ENCODE measurements at regions not wholly inside any gene's neighbourhood (a gene's known extent, or its start where the extent isn't known, plus 50 kb on each side); places are given as distances from the start of the nearest gene placed in this dataset.

- Histone ChIP-seq H3K56ac (replicated peaks; ENCODE audit: insufficient read length, low read depth, low read length) (no peak overlapping the region), H3K4ac (replicated peaks; ENCODE audit: insufficient read length, low read depth, low read length) (no peak overlapping the region), H2BK20ac (ENCODE audit: low read length) (no peak overlapping the region), H3K36me3 (ENCODE audit: control insufficient read depth in 2 of 4, insufficient read depth in 4 of 4, low read length in 3 of 4) (no peaks in the 10 kb centered on the region), H4K8ac (ENCODE audit: extremely low read depth, insufficient read depth, low read length) (no peak overlapping the region), H3K23me2 (ENCODE audit: low read depth, low read length) (no peaks in the 10 kb centered on the region), H4K91ac (replicated peaks; ENCODE audit: insufficient read length, low read length) (no peak overlapping the region), H3K9me3 (ENCODE audit: insufficient read depth in 2 of 2, low read depth in 1 of 2, low read length in 1 of 2) (no peaks in the 10 kb centered on the region), H3K27me3 (replicated peaks in 1 of 4; ENCODE audit: control insufficient read depth in 3 of 4, extremely low read depth in 1 of 4, insufficient read depth in 3 of 4, low read length in 3 of 4) (no peaks in the 10 kb centered on the region), H2BK5ac (ENCODE audit: low read depth, low read length) (no peak overlapping the region; the same call in 1 of the 2 replicates), H2BK12ac (ENCODE audit: low read depth, low read length) (no peak overlapping the region), H4K20me1 (replicated peaks in 1 of 2; ENCODE audit: control insufficient read depth in 1 of 2, insufficient read depth in 2 of 2, low read length in 2 of 2) (no peaks in the 10 kb centered on the region), H3K18ac (ENCODE audit: extremely low read depth, low read length) (no peak overlapping the region), H3K79me1 (ENCODE audit: low read depth, low read length) (no peaks in the 10 kb centered on the region), H3K27ac (ENCODE audit: low read depth, low read length) (no peak overlapping the region), H3K4me2 (ENCODE audit: insufficient read depth in 1 of 2, low read depth in 2 of 2, low read length in 2 of 2) (peak overlapping the region in 1 of 2 experiments; percentile 43; a peak in 2 of 4 replicates), H3K23ac (ENCODE audit: insufficient read length) (no peak overlapping the region), H2BK15ac (ENCODE audit: low read length) (no peak overlapping the region), H3K79me2 (ENCODE audit: control insufficient read depth in 1 of 2, insufficient read depth in 2 of 2, low read length in 2 of 2) (no peaks in the 10 kb centered on the region), H2AFZ (ENCODE audit: low read length) (no peak overlapping the region), H4K5ac (ENCODE audit: insufficient read length, low read depth, low read length) (no peak overlapping the region), H3K14ac (ENCODE audit: insufficient read length) (no peak overlapping the region), H3K4me3 (ENCODE audit: extremely low read depth in 1 of 4, insufficient read depth in 2 of 4, low read depth in 3 of 4, low read length in 4 of 4) (peak overlapping the region in 1 of 4 experiments; percentile 2; a peak in 1 of 8 replicates), H3K9ac (replicated peaks in 1 of 4; ENCODE audit: extremely low read depth in 1 of 4, low read depth in 3 of 4, low read length in 3 of 4) (no peak overlapping the region), H2AK5ac (ENCODE audit: low read depth, low read length) (no peak overlapping the region), H2BK120ac (replicated peaks; ENCODE audit: low read depth, low read length) (no peak overlapping the region), H3K4me1 (replicated peaks in 1 of 4; ENCODE audit: control insufficient read depth in 3 of 4, insufficient read depth in 4 of 4, low read length in 3 of 4) (peaks cover 6 to 11% (median 10%) of the 10 kb centered on the region in 4 experiments)
- CTCF ChIA-PET (ENCODE audit: partially characterized antibody) = interaction anchor here (0.5 to 1.6 kb wide), 8 partner anchors 11 to 591 kb away, joined by 3 to 5 read pairs (median 4); no protein-coding TSS in a partner anchor
- POLR2A ChIA-PET (ENCODE audit: partially characterized antibody) = interaction anchor here (1.2 to 1.6 kb wide), 3 partner anchors 11 to 25 kb away, joined by 3 to 6 read pairs (median 3); no protein-coding TSS in a partner anchor
- WGBS, 2 experiments (ENCODE audit: extremely low coverage in 1 of 2, insufficient coverage in 1 of 2, insufficient read length in 1 of 2, insufficient replicate concordance in 2 of 2, low coverage in 1 of 2, low lambda C conversion rate in 2 of 2, missing lambda C conversion rate in 1 of 2) = 65% methylated on average over 10 of the region's 10 CpGs; no CpG with 5 or more reads in 1 of the 2 experiments
- no peak for DNase-seq (ENCODE audit: low read depth in 1 of 2, low spot score in 2 of 2)
- no peak for FAIRE-seq
- TF ChIP-seq BCL11A (IDR thresholded peaks at IDR 0.05; ENCODE audit: low read depth in 2 of 2, low read length in 2 of 2) (no peak), RBBP5 (IDR thresholded peaks at IDR 0.05; ENCODE audit: borderline replicate concordance, low read depth, low read length) (no peak), SAP30 (IDR thresholded peaks at IDR 0.05; ENCODE audit: insufficient read depth, insufficient replicate concordance, low read length) (no peak), NANOG (IDR thresholded peaks at IDR 0.05; ENCODE audit: insufficient read depth, low read depth, low read length, poor library complexity, severe bottlenecking) (no peak), RNF2 (IDR thresholded peaks at IDR 0.05; ENCODE audit: borderline replicate concordance, low read depth, low read length, missing control alignments, poor library complexity, severe bottlenecking) (no peak), JUND (IDR thresholded peaks at IDR 0.05; ENCODE audit: low read length) (no peak), HDAC2 (IDR thresholded peaks at IDR 0.05; ENCODE audit: borderline replicate concordance in 1 of 2, low read depth in 2 of 2, low read length in 2 of 2) (no peak), SUZ12 (IDR thresholded peaks at IDR 0.05; ENCODE audit: low read length) (no peak), POLR2AphosphoS5 (IDR thresholded peaks at IDR 0.05; ENCODE audit: low read depth, low read length) (no peak)
- TF ChIP-seq, protein P1, sequence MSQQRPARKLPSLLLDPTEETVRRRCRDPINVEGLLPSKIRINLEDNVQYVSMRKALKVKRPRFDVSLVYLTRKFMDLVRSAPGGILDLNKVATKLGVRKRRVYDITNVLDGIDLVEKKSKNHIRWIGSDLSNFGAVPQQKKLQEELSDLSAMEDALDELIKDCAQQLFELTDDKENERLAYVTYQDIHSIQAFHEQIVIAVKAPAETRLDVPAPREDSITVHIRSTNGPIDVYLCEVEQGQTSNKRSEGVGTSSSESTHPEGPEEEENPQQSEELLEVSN (IDR thresholded peaks at IDR 0.05) = no peak
These were observed 646.9 kb upstream of the TMEM132C start for GRCh38 chr12:127619869-127620734.
